ENCODE measurements at regions not wholly inside any gene's neighbourhood (a gene's known extent, or its start where the extent isn't known, plus 50 kb on each side); places are given as distances from the start of the nearest gene placed in this dataset.

DNA sequence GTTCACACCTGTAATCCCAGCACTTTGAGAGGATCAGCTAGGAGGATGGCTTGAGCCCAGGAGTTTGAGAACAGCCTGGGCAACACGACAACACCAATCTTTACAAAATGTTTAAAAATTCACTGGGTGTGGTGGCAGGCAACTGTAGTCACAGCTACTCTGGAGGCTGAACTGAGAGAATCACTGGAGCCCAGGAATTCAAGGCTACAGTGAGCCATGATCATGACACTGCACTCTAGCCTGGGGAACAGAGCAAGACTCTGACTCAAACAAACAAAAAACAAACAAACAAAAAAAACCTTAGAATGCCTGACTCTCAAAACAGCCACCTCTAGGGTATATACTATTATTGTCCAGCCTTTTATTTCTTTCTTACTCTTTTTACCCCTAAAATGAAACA, 56.5 kb upstream of the PAPSS2 start:
- Histone ChIP-seq H3K9ac (ENCODE audit: control insufficient read depth, extremely low read depth, insufficient read depth, low read length) (no peak overlapping the region), H3K27me3 (ENCODE audit: control insufficient read depth, extremely low read depth, insufficient read depth, low read length) (no peaks in the 10 kb centered on the region), H2AFZ (ENCODE audit: control insufficient read depth, low read length) (no peak overlapping the region), H4K20me1 (ENCODE audit: control insufficient read depth, extremely low read depth, insufficient read depth, low read length) (no peaks in the 10 kb centered on the region), H3K4me1 (ENCODE audit: control insufficient read depth, extremely low read depth, insufficient read depth, low read length) (peaks cover 3% of the 10 kb centered on the region), H3K36me3 (ENCODE audit: control insufficient read depth in 2 of 2, extremely low read depth in 1 of 2, insufficient read depth in 2 of 2, low read length in 2 of 2) (no peaks in the 10 kb centered on the region), H3K9me1 (ENCODE audit: control insufficient read depth, extremely low read depth, insufficient read depth, low read length) (no peaks in the 10 kb centered on the region), H3K4me2 (ENCODE audit: control insufficient read depth, extremely low read depth, insufficient read depth, low read depth, low read length) (no peak overlapping the region), H3K79me2 (ENCODE audit: control insufficient read depth, insufficient read depth, low read length) (no peaks in the 10 kb centered on the region), H3K4me3 (ENCODE audit: control insufficient read depth in 2 of 3, extremely low read depth in 1 of 3, insufficient read depth in 2 of 3, low read depth in 1 of 3, low read length in 3 of 3) (no peak overlapping the region), H3K27ac (ENCODE audit: control insufficient read depth, insufficient read depth, low read length) (no peak overlapping the region), H3K9me3 (ENCODE audit: control insufficient read depth, low read depth, low read length) (no peaks in the 10 kb centered on the region)
- no peak for TF ChIP-seq EZH2 (IDR thresholded peaks at IDR 0.05; ENCODE audit: low read length)
- TF ChIP-seq, protein P1, sequence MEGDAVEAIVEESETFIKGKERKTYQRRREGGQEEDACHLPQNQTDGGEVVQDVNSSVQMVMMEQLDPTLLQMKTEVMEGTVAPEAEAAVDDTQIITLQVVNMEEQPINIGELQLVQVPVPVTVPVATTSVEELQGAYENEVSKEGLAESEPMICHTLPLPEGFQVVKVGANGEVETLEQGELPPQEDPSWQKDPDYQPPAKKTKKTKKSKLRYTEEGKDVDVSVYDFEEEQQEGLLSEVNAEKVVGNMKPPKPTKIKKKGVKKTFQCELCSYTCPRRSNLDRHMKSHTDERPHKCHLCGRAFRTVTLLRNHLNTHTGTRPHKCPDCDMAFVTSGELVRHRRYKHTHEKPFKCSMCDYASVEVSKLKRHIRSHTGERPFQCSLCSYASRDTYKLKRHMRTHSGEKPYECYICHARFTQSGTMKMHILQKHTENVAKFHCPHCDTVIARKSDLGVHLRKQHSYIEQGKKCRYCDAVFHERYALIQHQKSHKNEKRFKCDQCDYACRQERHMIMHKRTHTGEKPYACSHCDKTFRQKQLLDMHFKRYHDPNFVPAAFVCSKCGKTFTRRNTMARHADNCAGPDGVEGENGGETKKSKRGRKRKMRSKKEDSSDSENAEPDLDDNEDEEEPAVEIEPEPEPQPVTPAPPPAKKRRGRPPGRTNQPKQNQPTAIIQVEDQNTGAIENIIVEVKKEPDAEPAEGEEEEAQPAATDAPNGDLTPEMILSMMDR (optimal IDR thresholded peaks at IDR 0.05 in 1 of 3, IDR thresholded peaks at IDR 0.05 in 1 of 3, conservative IDR thresholded peaks at IDR 0.05 in 1 of 3; ENCODE audit: extremely low read depth in 1 of 3, insufficient read depth in 2 of 3, low read length in 3 of 3) = no peak
- no peak for FAIRE-seq
- no peak for DNase-seq (ENCODE audit: low read depth, low spot score)
- dilution Hi-C loops (cut with MboI; ENCODE audit: extremely low pct_ligation_motif_present, low sequenced_read_pairs) = no loop called here

DNA sequence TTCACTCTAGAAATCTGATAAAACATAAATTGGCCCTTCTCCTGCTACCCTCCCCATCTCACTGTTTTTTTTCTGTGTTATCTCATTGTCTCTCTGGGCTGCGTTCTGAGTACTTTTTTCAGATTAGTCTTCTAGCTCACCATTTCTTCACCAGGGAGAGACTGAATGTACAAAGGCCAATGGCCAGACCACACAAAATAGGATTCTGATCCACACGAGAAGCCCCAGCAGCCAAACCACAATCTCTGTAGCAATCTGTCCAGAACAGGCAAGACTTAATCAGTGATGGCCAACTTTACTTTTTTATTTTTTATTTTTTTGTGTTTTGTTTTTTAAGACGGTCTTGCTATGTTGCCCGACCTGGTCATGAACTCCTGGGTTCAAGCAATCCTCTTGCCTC, 55.9 kb upstream of the PAPSS2 start:
- Histone ChIP-seq H3K9ac (ENCODE audit: control insufficient read depth, extremely low read depth, insufficient read depth, low read length) (no peak overlapping the region), H3K4me1 (ENCODE audit: control insufficient read depth, extremely low read depth, insufficient read depth, low read length) (peaks cover 3% of the 10 kb centered on the region), H3K27ac (ENCODE audit: control insufficient read depth, insufficient read depth, low read length) (no peak overlapping the region), H3K27me3 (ENCODE audit: control insufficient read depth, extremely low read depth, insufficient read depth, low read length) (no peaks in the 10 kb centered on the region), H2AFZ (ENCODE audit: control insufficient read depth, low read length) (no peak overlapping the region), H3K4me3 (ENCODE audit: control insufficient read depth in 2 of 3, extremely low read depth in 1 of 3, insufficient read depth in 2 of 3, low read depth in 1 of 3, low read length in 3 of 3) (no peak overlapping the region), H3K4me2 (ENCODE audit: control insufficient read depth, extremely low read depth, insufficient read depth, low read depth, low read length) (no peak overlapping the region), H3K9me3 (ENCODE audit: control insufficient read depth, low read depth, low read length) (no peaks in the 10 kb centered on the region), H3K9me1 (ENCODE audit: control insufficient read depth, extremely low read depth, insufficient read depth, low read length) (no peaks in the 10 kb centered on the region), H4K20me1 (ENCODE audit: control insufficient read depth, extremely low read depth, insufficient read depth, low read length) (no peaks in the 10 kb centered on the region), H3K79me2 (ENCODE audit: control insufficient read depth, insufficient read depth, low read length) (no peaks in the 10 kb centered on the region), H3K36me3 (ENCODE audit: control insufficient read depth in 2 of 2, extremely low read depth in 1 of 2, insufficient read depth in 2 of 2, low read length in 2 of 2) (no peaks in the 10 kb centered on the region)
- dilution Hi-C loops (cut with MboI; ENCODE audit: extremely low pct_ligation_motif_present, low sequenced_read_pairs) = no loop called here
- no peak for TF ChIP-seq EZH2 (IDR thresholded peaks at IDR 0.05; ENCODE audit: low read length)
- TF ChIP-seq, protein P1 (optimal IDR thresholded peaks at IDR 0.05 in 1 of 3, IDR thresholded peaks at IDR 0.05 in 1 of 3, conservative IDR thresholded peaks at IDR 0.05 in 1 of 3; ENCODE audit: extremely low read depth in 1 of 3, insufficient read depth in 2 of 3, low read length in 3 of 3) = no peak
- no peak for DNase-seq (ENCODE audit: low read depth, low spot score)
- no peak for FAIRE-seq

Measured in keratinocyte (primary cell).